EH (cell line): ENCODE measurements at regions not wholly inside any gene's neighbourhood (a gene's known extent, or its start where the extent isn't known, plus 50 kb on each side); places are given as distances from the start of the nearest gene placed in this dataset.
"Not testable (repeated sequence)": the region's sequence is repeated elsewhere in the genome, so short reads cannot be mapped to it uniquely, and the experiment has no call there.

Experiments
- DNase-seq: peaks from one replicate; pipeline ENCODE4 v3.0.0-alpha.2; 2015; ENCODE audit warnings: low read depth

- DNase-seq = no peak
These were observed 56.4 kb downstream of the FOXF2 start for GRCh38 chr6:1445650-1446330.

- DNase-seq = no peak
These were observed 60.5 kb downstream of the FOXF2 start for GRCh38 chr6:1449896-1450295.

GRCh38 chr6:1453024-1453423, 63.6 kb downstream of the FOXF2 start:
- no peak for DNase-seq

GRCh38 chr6:1456816-1457215, 67.4 kb downstream of the FOXF2 start:
- DNase-seq = not testable (repeated sequence)

GRCh38 chr6:1461207-1461606, 71.8 kb downstream of the FOXF2 start:
- peak; percentile 71 for DNase-seq

GRCh38 chr6:1461736-1462135, 72.4 kb downstream of the FOXF2 start:
- no peak for DNase-seq

GRCh38 chr6:1463275-1463674, 73.9 kb downstream of the FOXF2 start:
- DNase-seq = no peak

- no peak for DNase-seq
These were observed 74.5 kb downstream of the FOXF2 start for GRCh38 chr6:1463751-1464426.

GRCh38 chr6:1464781-1465370, 75.5 kb downstream of the FOXF2 start:
- DNase-seq = no peak

GRCh38 chr6:1468126-1468525, 78.8 kb downstream of the FOXF2 start:
- no peak for DNase-seq

- no peak for DNase-seq
These were observed 80.7 kb downstream of the FOXF2 start for GRCh38 chr6:1470040-1470439.

GRCh38 chr6:1472643-1473042, 83.3 kb downstream of the FOXF2 start:
- DNase-seq = no peak

- DNase-seq = peak; percentile 28
These were observed 83.8 kb downstream of the FOXF2 start for GRCh38 chr6:1473166-1473565.

- DNase-seq = no peak
These were observed 84.2 kb downstream of the FOXF2 start for GRCh38 chr6:1473598-1473997.

- no peak for DNase-seq
These were observed 84.8 kb downstream of the FOXF2 start for GRCh38 chr6:1474205-1474604.

- DNase-seq = no peak
These were observed 85.8 kb downstream of the FOXF2 start for GRCh38 chr6:1475174-1475573.

- peak; percentile 84 for DNase-seq
These were observed 88.2 kb downstream of the FOXF2 start for GRCh38 chr6:1477432-1478090.

- DNase-seq = not testable (repeated sequence)
These were observed 88.9 kb downstream of the FOXF2 start for GRCh38 chr6:1478163-1478826.

GRCh38 chr6:1479095-1479494, 89.7 kb downstream of the FOXF2 start:
- peak; percentile 77 for DNase-seq

GRCh38 chr6:1479601-1480221, 90.3 kb downstream of the FOXF2 start:
- DNase-seq = no peak

GRCh38 chr6:1481286-1481685, 91.9 kb downstream of the FOXF2 start:
- peak; percentile 98 for DNase-seq
